ENCODE measurements at regions not wholly inside any gene's neighbourhood (a gene's known extent, or its start where the extent isn't known, plus 50 kb on each side); places are given as distances from the start of the nearest gene placed in this dataset.
"Not testable (repeated sequence)": the region's sequence is repeated elsewhere in the genome, so short reads cannot be mapped to it uniquely, and the experiment has no call there.

GRCh38 chr12:131226345-131227265 lies 272.9 kb downstream of the ADGRD1 start:
- Mint-ChIP-seq H3K27me3 (peaks cover 9 to 12% of the 10 kb centered on the region in 2 donors), H3K27ac (no peak overlapping the region), H3K4me3 (no peak overlapping the region), H3K36me3 (no peaks in the 10 kb centered on the region), H3K4me1 (peaks cover 6 to 10% (median 8%) of the 10 kb centered on the region in 4 donors), H3K9me3 (no peaks in the 10 kb centered on the region)
- ChIA-PET CTCF (ENCODE audit: partially characterized antibody) (no interaction called here), POLR2A (ENCODE audit: partially characterized antibody) (no interaction called here)
- Histone ChIP-seq H3K9me3 (ENCODE audit: control insufficient read depth in 1 of 2, low read length in 2 of 2) (no peaks in the 10 kb centered on the region), H3K4me3 (ENCODE audit: low read length in 2 of 2) (no peak overlapping the region), H3K4me1 (ENCODE audit: insufficient read depth, low read length) (no peaks in the 10 kb centered on the region), H3K36me3 (ENCODE audit: insufficient read depth, low read length) (no peaks in the 10 kb centered on the region), H3K27me3 (ENCODE audit: insufficient read depth, low read length) (no peaks in the 10 kb centered on the region), H3K27ac (ENCODE audit: low read depth, low read length) (no peak overlapping the region)
- intact Hi-C loops (cut with micrococcal nuclease) = loop anchor here (5.0 kb wide), 1 partner anchor 211 kb away; no protein-coding TSS in a partner anchor
- DNase-seq = no peak

- H3K4me3 Mint-ChIP-seq; H3K27ac ChIP-seq (ENCODE audit: low read depth, low read length); H3K4me1 Mint-ChIP-seq; H3K9me3 ChIP-seq (ENCODE audit: control insufficient read depth in 1 of 2, low read length in 2 of 2); H3K36me3 ChIP-seq (ENCODE audit: insufficient read depth, low read length); POLR2A ChIA-PET (ENCODE audit: partially characterized antibody); DNase-seq; H3K27ac Mint-ChIP-seq; H3K36me3 Mint-ChIP-seq; H3K4me1 ChIP-seq (ENCODE audit: insufficient read depth, low read length); H3K9me3 Mint-ChIP-seq; H3K27me3 ChIP-seq (ENCODE audit: insufficient read depth, low read length); CTCF ChIA-PET (ENCODE audit: partially characterized antibody); H3K27me3 Mint-ChIP-seq; H3K4me3 ChIP-seq (ENCODE audit: low read length in 2 of 2): not testable (repeated sequence)
- intact Hi-C loops (cut with micrococcal nuclease) = loop anchor here (5.0 kb wide), 1 partner anchor 210 kb away; no protein-coding TSS in a partner anchor
Observed at GRCh38 chr12:131227641-131228040, 273.9 kb downstream of the ADGRD1 start.

GRCh38 chr12:131229079-131229425 lies 275.3 kb downstream of the ADGRD1 start:
- H3K36me3 ChIP-seq (ENCODE audit: insufficient read depth, low read length); H3K4me1 Mint-ChIP-seq; H3K27me3 ChIP-seq (ENCODE audit: insufficient read depth, low read length); H3K4me1 ChIP-seq (ENCODE audit: insufficient read depth, low read length); H3K27ac Mint-ChIP-seq; POLR2A ChIA-PET (ENCODE audit: partially characterized antibody); H3K4me3 ChIP-seq (ENCODE audit: low read length in 2 of 2); H3K36me3 Mint-ChIP-seq; H3K27ac ChIP-seq (ENCODE audit: low read depth, low read length); H3K4me3 Mint-ChIP-seq; CTCF ChIA-PET (ENCODE audit: partially characterized antibody); DNase-seq; H3K9me3 ChIP-seq (ENCODE audit: control insufficient read depth in 1 of 2, low read length in 2 of 2); H3K9me3 Mint-ChIP-seq; H3K27me3 Mint-ChIP-seq: not testable (repeated sequence)
- intact Hi-C loops (cut with micrococcal nuclease) = loop anchor here (5.0 kb wide), 1 partner anchor 208 kb away; no protein-coding TSS in a partner anchor

- Mint-ChIP-seq H3K36me3 (no peaks in the 10 kb centered on the region), H3K4me3 (no peak overlapping the region), H3K27me3 (peaks cover 6 to 8% of the 10 kb centered on the region in 2 donors), H3K27ac (no peak overlapping the region), H3K4me1 (peaks cover 0 to 7% (median 4%) of the 10 kb centered on the region in 4 donors), H3K9me3 (peaks cover 0 to 6% (median 0%) of the 10 kb centered on the region in 8 donors)
- Histone ChIP-seq H3K27me3 (ENCODE audit: insufficient read depth, low read length) (no peaks in the 10 kb centered on the region), H3K36me3 (ENCODE audit: insufficient read depth, low read length) (no peaks in the 10 kb centered on the region), H3K27ac (ENCODE audit: low read depth, low read length) (no peak overlapping the region), H3K9me3 (ENCODE audit: control insufficient read depth in 1 of 2, low read length in 2 of 2) (no peaks in the 10 kb centered on the region), H3K4me1 (ENCODE audit: insufficient read depth, low read length) (no peaks in the 10 kb centered on the region), H3K4me3 (ENCODE audit: low read length in 2 of 2) (no peak overlapping the region)
- CTCF ChIA-PET (ENCODE audit: partially characterized antibody) = no interaction called here
- intact Hi-C loops (cut with micrococcal nuclease) = loop anchor here (5.0 kb wide), 1 partner anchor 208 kb away; no protein-coding TSS in a partner anchor
- POLR2A ChIA-PET (ENCODE audit: partially characterized antibody) = no interaction called here
- no peak for DNase-seq
Observed at GRCh38 chr12:131229426-131230339, 276.0 kb downstream of the ADGRD1 start.

GRCh38 chr12:131230340-131231031 lies 276.8 kb downstream of the ADGRD1 start:
- ChIA-PET CTCF (ENCODE audit: partially characterized antibody) (no interaction called here), POLR2A (ENCODE audit: partially characterized antibody) (no interaction called here)
- intact Hi-C loops (cut with micrococcal nuclease) = no loop called here
- no peak overlapping the region for H3K4me3 ChIP-seq (ENCODE audit: low read length in 2 of 2)
- no peak overlapping the region for H3K27ac Mint-ChIP-seq
- DNase-seq = no peak
- no peaks in the 10 kb centered on the region for H3K9me3 ChIP-seq (ENCODE audit: control insufficient read depth in 1 of 2, low read length in 2 of 2)
- H3K36me3 Mint-ChIP-seq = no peaks in the 10 kb centered on the region
- no peaks in the 10 kb centered on the region for H3K27me3 ChIP-seq (ENCODE audit: insufficient read depth, low read length)
- H3K27me3 Mint-ChIP-seq = peaks cover 6 to 8% of the 10 kb centered on the region in 2 donors
- H3K9me3 Mint-ChIP-seq = peaks cover 0 to 6% (median 0%) of the 10 kb centered on the region in 8 donors
- H3K36me3 ChIP-seq (ENCODE audit: insufficient read depth, low read length) = no peaks in the 10 kb centered on the region
- H3K4me1 ChIP-seq (ENCODE audit: insufficient read depth, low read length) = no peaks in the 10 kb centered on the region
- H3K27ac ChIP-seq (ENCODE audit: low read depth, low read length) = no peak overlapping the region
- no peak overlapping the region for H3K4me3 Mint-ChIP-seq
- peaks cover 0 to 7% (median 4%) of the 10 kb centered on the region in 4 donors for H3K4me1 Mint-ChIP-seq

GRCh38 chr12:131231032-131231980 lies 277.6 kb downstream of the ADGRD1 start:
- Histone ChIP-seq H3K36me3 (ENCODE audit: insufficient read depth, low read length) (no peaks in the 10 kb centered on the region), H3K27me3 (ENCODE audit: insufficient read depth, low read length) (no peaks in the 10 kb centered on the region), H3K9me3 (ENCODE audit: control insufficient read depth in 1 of 2, low read length in 2 of 2) (no peaks in the 10 kb centered on the region), H3K27ac (ENCODE audit: low read depth, low read length) (no peak overlapping the region), H3K4me3 (ENCODE audit: low read length in 2 of 2) (no peak overlapping the region), H3K4me1 (ENCODE audit: insufficient read depth, low read length) (no peaks in the 10 kb centered on the region)
- no peak overlapping the region for H3K4me3 Mint-ChIP-seq
- ChIA-PET CTCF (ENCODE audit: partially characterized antibody) (no interaction called here), POLR2A (ENCODE audit: partially characterized antibody) (no interaction called here)
- H3K36me3 Mint-ChIP-seq = no peaks in the 10 kb centered on the region
- H3K27me3 Mint-ChIP-seq = peaks cover 6 to 10% of the 10 kb centered on the region in 2 donors
- H3K4me1 Mint-ChIP-seq = peaks cover 0 to 7% (median 4%) of the 10 kb centered on the region in 4 donors
- peaks cover 0 to 6% (median 0%) of the 10 kb centered on the region in 8 donors for H3K9me3 Mint-ChIP-seq
- intact Hi-C loops (cut with micrococcal nuclease) = no loop called here
- no peak for DNase-seq
- H3K27ac Mint-ChIP-seq = no peak overlapping the region

Measured in CD4-positive, alpha-beta memory T cell (primary cell).